Activated naive CD4-positive, alpha-beta T cell treated with anti-CD3 and anti-CD28 coated beads, Interleukin-2, amount 50 U/mL, for 72 hours (primary cell): ENCODE measurements at regions not wholly inside any gene's neighbourhood (a gene's known extent, or its start where the extent isn't known, plus 50 kb on each side); places are given as distances from the start of the nearest gene placed in this dataset.
A peak's percentile ranks its signal among the peaks of the same experiment; 100 is the strongest.

Experiments used
- ATAC-seq, 2 donors: fragments of 150-1000 bp; cut with Tn5 transposase; 2 replicates each; pipeline ENCODE4 v1.10.0; 2021; ENCODE audit warnings: mild to moderate bottlenecking in 2 of 2, moderate library complexity in 2 of 2
- DNase-seq, 2 donors: peaks; one replicate each; pipeline ENCODE4 v3.0.0; 2021 to 2022; ENCODE audit warnings: low spot score in 2 of 2
- H3K27ac Mint-ChIP-seq, 2 donors: one replicate each; pipeline ENCODE4 v1.8.0; 2022; ENCODE audit warnings: mild to moderate bottlenecking in 2 of 2, mixed read lengths in 2 of 2
- H3K36me3 Mint-ChIP-seq, 2 donors: one replicate each; pipeline ENCODE4 v1.8.0; 2022; ENCODE audit warnings: mixed read lengths in 2 of 2
- H3K9me3 Mint-ChIP-seq, 2 donors: one replicate each; pipeline ENCODE4 v1.8.0; 2022; ENCODE audit warnings: mixed read lengths in 2 of 2

- H3K9me3 Mint-ChIP-seq = no peaks in the 10 kb centered on the region
- no peak overlapping the region for H3K27ac Mint-ChIP-seq
- ATAC-seq (no peak), DNase-seq (no peak)
- no peaks in the 10 kb centered on the region for H3K36me3 Mint-ChIP-seq
These were observed 139.2 kb upstream of the CTNNB1 start for GRCh38 chr3:41060106-41060505.

GRCh38 chr3:41064070-41064469 lies 135.2 kb upstream of the CTNNB1 start:
- no peak overlapping the region for H3K27ac Mint-ChIP-seq
- H3K9me3 Mint-ChIP-seq = no peaks in the 10 kb centered on the region
- DNase-seq (no peak), ATAC-seq (peak in 1 of 2 donors; percentile 79)
- H3K36me3 Mint-ChIP-seq = no peaks in the 10 kb centered on the region

GRCh38 chr3:41064526-41064925 lies 134.8 kb upstream of the CTNNB1 start:
- no peak for DNase-seq
- Mint-ChIP-seq H3K36me3 (no peaks in the 10 kb centered on the region), H3K27ac (no peak overlapping the region), H3K9me3 (no peaks in the 10 kb centered on the region)
- no peak for ATAC-seq

- no peaks in the 10 kb centered on the region for H3K9me3 Mint-ChIP-seq
- H3K27ac Mint-ChIP-seq = no peak overlapping the region
- ATAC-seq = no peak
- DNase-seq = no peak
- no peaks in the 10 kb centered on the region for H3K36me3 Mint-ChIP-seq
These were observed 134.0 kb upstream of the CTNNB1 start for GRCh38 chr3:41065340-41065739.

GRCh38 chr3:41073190-41073589 lies 126.1 kb upstream of the CTNNB1 start:
- Mint-ChIP-seq H3K27ac (no peak overlapping the region), H3K9me3 (no peaks in the 10 kb centered on the region), H3K36me3 (no peaks in the 10 kb centered on the region)
- ATAC-seq (no peak), DNase-seq (no peak)

- ATAC-seq (no peak), DNase-seq (no peak)
- H3K9me3 Mint-ChIP-seq = no peaks in the 10 kb centered on the region
- no peak overlapping the region for H3K27ac Mint-ChIP-seq
- H3K36me3 Mint-ChIP-seq = no peaks in the 10 kb centered on the region
These were observed 123.3 kb upstream of the CTNNB1 start for GRCh38 chr3:41075975-41076374.

- no peak for ATAC-seq
- H3K27ac Mint-ChIP-seq = no peak overlapping the region
- no peak for DNase-seq
- H3K36me3 Mint-ChIP-seq = no peaks in the 10 kb centered on the region
- H3K9me3 Mint-ChIP-seq = no peaks in the 10 kb centered on the region
These were observed 122.9 kb upstream of the CTNNB1 start for GRCh38 chr3:41076399-41076798.

- Mint-ChIP-seq H3K27ac (no peak overlapping the region), H3K9me3 (no peaks in the 10 kb centered on the region), H3K36me3 (no peaks in the 10 kb centered on the region)
- no peak for DNase-seq
- no peak for ATAC-seq
These were observed 119.2 kb upstream of the CTNNB1 start for GRCh38 chr3:41080141-41080540.

GRCh38 chr3:41088882-41089281 lies 110.4 kb upstream of the CTNNB1 start:
- no peak for DNase-seq
- no peaks in the 10 kb centered on the region for H3K36me3 Mint-ChIP-seq
- no peaks in the 10 kb centered on the region for H3K9me3 Mint-ChIP-seq
- no peak for ATAC-seq
- H3K27ac Mint-ChIP-seq = no peak overlapping the region

- H3K9me3 Mint-ChIP-seq = no peaks in the 10 kb centered on the region
- no peak overlapping the region for H3K27ac Mint-ChIP-seq
- ATAC-seq = no peak
- no peak for DNase-seq
- H3K36me3 Mint-ChIP-seq = no peaks in the 10 kb centered on the region
These were observed 109.7 kb upstream of the CTNNB1 start for GRCh38 chr3:41089566-41089965.

GRCh38 chr3:41092844-41093243 lies 106.5 kb upstream of the CTNNB1 start:
- no peak overlapping the region for H3K27ac Mint-ChIP-seq
- peaks cover 0 to under 1% of the 10 kb centered on the region in 2 donors for H3K9me3 Mint-ChIP-seq
- peaks cover 0 to 2% of the 10 kb centered on the region in 2 donors for H3K36me3 Mint-ChIP-seq
- no peak for DNase-seq
- ATAC-seq = no peak

GRCh38 chr3:41093476-41093875 lies 105.8 kb upstream of the CTNNB1 start:
- peaks cover 0 to 5% of the 10 kb centered on the region in 2 donors for H3K36me3 Mint-ChIP-seq
- H3K27ac Mint-ChIP-seq = no peak overlapping the region
- peaks cover 0 to 7% of the 10 kb centered on the region in 2 donors for H3K9me3 Mint-ChIP-seq
- no peak for ATAC-seq
- DNase-seq = no peak

- H3K36me3 Mint-ChIP-seq = peaks cover 0 to 5% of the 10 kb centered on the region in 2 donors
- ATAC-seq = no peak
- H3K27ac Mint-ChIP-seq = no peak overlapping the region
- H3K9me3 Mint-ChIP-seq = peaks cover 0 to 8% of the 10 kb centered on the region in 2 donors
- DNase-seq = no peak
These were observed 105.0 kb upstream of the CTNNB1 start for GRCh38 chr3:41094351-41094750.

- no peak for DNase-seq
- H3K9me3 Mint-ChIP-seq = peaks cover 0 to 8% of the 10 kb centered on the region in 2 donors
These were observed 103.6 kb upstream of the CTNNB1 start for GRCh38 chr3:41095702-41096101.

GRCh38 chr3:41097896-41098496 lies 101.3 kb upstream of the CTNNB1 start:
- no peak overlapping the region for H3K27ac Mint-ChIP-seq
- H3K36me3 Mint-ChIP-seq = peaks cover 0 to 5% of the 10 kb centered on the region in 2 donors
- H3K9me3 Mint-ChIP-seq = peaks cover 0 to 8% of the 10 kb centered on the region in 2 donors
- ATAC-seq (no peak), DNase-seq (no peak)

More at GRCh38 chr3:41095702-41096101, 103.6 kb upstream of the CTNNB1 start:
- peaks cover 0 to 5% of the 10 kb centered on the region in 2 donors for H3K36me3 Mint-ChIP-seq
- no peak for ATAC-seq
- H3K27ac Mint-ChIP-seq = no peak overlapping the region

- peaks cover 0 to 5% of the 10 kb centered on the region in 2 donors for H3K36me3 Mint-ChIP-seq
- no peak for ATAC-seq
These were observed 98.1 kb upstream of the CTNNB1 start for GRCh38 chr3:41101231-41101630.

GRCh38 chr3:41102053-41102556 lies 97.2 kb upstream of the CTNNB1 start:
- H3K27ac Mint-ChIP-seq = no peak overlapping the region
- ATAC-seq (no peak), DNase-seq (no peak)

More at GRCh38 chr3:41101231-41101630, 98.1 kb upstream of the CTNNB1 start:
- Mint-ChIP-seq H3K27ac (no peak overlapping the region), H3K9me3 (peaks cover 0 to 8% of the 10 kb centered on the region in 2 donors)
- no peak for DNase-seq

GRCh38 chr3:41102750-41103149 lies 96.6 kb upstream of the CTNNB1 start:
- DNase-seq (no peak), ATAC-seq (no peak)
- H3K36me3 Mint-ChIP-seq = peaks cover 0 to 4% of the 10 kb centered on the region in 2 donors
- no peak overlapping the region for H3K27ac Mint-ChIP-seq
- H3K9me3 Mint-ChIP-seq = peaks cover 0 to 8% of the 10 kb centered on the region in 2 donors

More at GRCh38 chr3:41102053-41102556, 97.2 kb upstream of the CTNNB1 start:
- Mint-ChIP-seq H3K9me3 (peaks cover 0 to 8% of the 10 kb centered on the region in 2 donors), H3K36me3 (peaks cover 0 to 5% of the 10 kb centered on the region in 2 donors)
